Ishikawa (cell line): ENCODE measurements at regions not wholly inside any gene's neighbourhood (a gene's known extent, or its start where the extent isn't known, plus 50 kb on each side); places are given as distances from the start of the nearest gene placed in this dataset.

ENCODE experiments used
- CEBPB ChIP-seq: IDR thresholded peaks from 2 replicates; pipeline ENCODE4 v1.6.1; 2012
- CREB1 ChIP-seq: IDR thresholded peaks from 2 replicates; pipeline ENCODE4 v1.6.1; 2012; ENCODE audit warnings: low read depth
- EGR1 ChIP-seq: IDR thresholded peaks from 2 replicates; pipeline ENCODE4 v1.6.1; 2012
- EP300 ChIP-seq: IDR thresholded peaks from 2 replicates; pipeline ENCODE4 v1.6.1; 2012; ENCODE audit warnings: borderline replicate concordance
- FOXM1 ChIP-seq: IDR thresholded peaks from 2 replicates; pipeline ENCODE4 v1.6.1; 2012; ENCODE audit warnings: low read depth, borderline replicate concordance
- MAX ChIP-seq: IDR thresholded peaks from 2 replicates; pipeline ENCODE4 v1.6.1; 2012
- NFIC ChIP-seq: IDR thresholded peaks from 2 replicates; pipeline ENCODE4 v1.6.1; 2012
- RAD21 ChIP-seq: IDR thresholded peaks from 2 replicates; pipeline ENCODE4 v1.6.1; 2012; ENCODE audit warnings: low read depth
- REST ChIP-seq: IDR thresholded peaks from 2 replicates; pipeline ENCODE4 v1.6.1; 2012; ENCODE audit warnings: low read depth, mild to moderate bottlenecking
- TAF1 ChIP-seq: IDR thresholded peaks from 2 replicates; pipeline ENCODE4 v1.6.1; 2012; ENCODE audit warnings: low read depth, mild to moderate bottlenecking
- TCF12 ChIP-seq: IDR thresholded peaks from 2 replicates; pipeline ENCODE4 v1.6.1; 2012; ENCODE audit warnings: low read depth
- TEAD4 ChIP-seq: IDR thresholded peaks from 2 replicates; pipeline ENCODE4 v1.6.1; 2012
- YY1 ChIP-seq: IDR thresholded peaks from 2 replicates; pipeline ENCODE4 v1.6.1; 2012; ENCODE audit warnings: low read depth
- ZBTB7A ChIP-seq: IDR thresholded peaks from 2 replicates; pipeline ENCODE4 v1.6.1; 2012; ENCODE audit warnings: low read depth
- TF ChIP-seq, protein P1 (sequence below): IDR thresholded peaks from 2 replicates; pipeline ENCODE4 v1.6.1; 2012

DNA sequence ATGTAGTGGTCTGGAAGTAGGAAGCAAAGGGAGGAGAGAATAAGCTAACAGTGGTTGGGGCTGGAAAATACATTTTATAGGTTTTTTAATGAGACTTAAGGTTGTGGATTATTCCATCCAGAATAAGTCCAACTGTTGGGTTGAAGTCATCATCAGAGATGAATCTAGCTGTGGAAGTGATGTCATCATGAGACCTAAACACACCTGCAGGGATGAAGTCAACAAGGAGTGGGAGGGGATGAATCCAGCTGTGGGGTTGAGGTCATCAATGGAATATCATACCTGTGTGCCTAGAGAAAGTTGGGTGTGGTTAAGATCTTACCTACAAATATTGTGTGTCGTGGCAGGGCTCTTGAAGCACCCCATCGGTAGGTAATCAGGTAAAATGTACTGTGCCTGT, 730.7 kb downstream of the RFPL4B start:
- no peak for TF ChIP-seq ZBTB7A

GRCh38 chr6:113078791-113079190, 731.7 kb downstream of the RFPL4B start:
- TF ChIP-seq CEBPB (no peak), CREB1 (no peak), FOXM1 (no peak), NFIC (no peak), TCF12 (no peak), MAX (no peak), ZBTB7A (no peak), REST (no peak), YY1 (no peak), RAD21 (no peak), EGR1 (no peak), TEAD4 (no peak), EP300 (no peak), TAF1 (no peak)
- TF ChIP-seq, protein P1, sequence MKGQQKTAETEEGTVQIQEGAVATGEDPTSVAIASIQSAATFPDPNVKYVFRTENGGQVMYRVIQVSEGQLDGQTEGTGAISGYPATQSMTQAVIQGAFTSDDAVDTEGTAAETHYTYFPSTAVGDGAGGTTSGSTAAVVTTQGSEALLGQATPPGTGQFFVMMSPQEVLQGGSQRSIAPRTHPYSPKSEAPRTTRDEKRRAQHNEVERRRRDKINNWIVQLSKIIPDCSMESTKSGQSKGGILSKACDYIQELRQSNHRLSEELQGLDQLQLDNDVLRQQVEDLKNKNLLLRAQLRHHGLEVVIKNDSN = no peak

DNA sequence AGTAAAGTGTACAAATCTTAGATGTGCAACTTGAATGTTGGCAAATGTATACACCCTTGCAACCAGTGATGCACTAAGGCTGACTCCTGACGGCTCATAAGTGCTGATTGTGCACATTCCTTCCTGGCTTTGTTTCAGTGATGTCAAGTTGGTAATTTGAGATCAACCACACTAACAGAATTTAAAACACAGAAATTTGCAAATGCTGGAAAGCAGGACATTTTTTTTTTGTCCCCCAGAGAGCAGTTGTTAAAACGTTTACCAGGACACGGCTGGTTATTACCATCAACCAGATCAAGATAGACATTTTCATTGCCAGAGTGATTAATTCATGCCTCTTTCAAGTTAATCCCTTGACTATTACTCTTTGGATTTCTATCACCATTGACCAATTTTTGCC, 735.6 kb downstream of the RFPL4B start:
- TF ChIP-seq TEAD4 = 0 out of 2 replicates have a peak, but pooled peaks have one; percentile 16
- TF ChIP-seq REST = no peak

- TF ChIP-seq YY1 = no peak
- no peak for TF ChIP-seq TCF12
- TF ChIP-seq REST = no peak
- no peak for TF ChIP-seq EP300
- TF ChIP-seq TAF1 = no peak
- no peak for TF ChIP-seq ZBTB7A
- TF ChIP-seq CEBPB = no peak
- no peak for TF ChIP-seq CREB1
- TF ChIP-seq RAD21 = no peak
- no peak for TF ChIP-seq FOXM1
Measured at GRCh38 chr6:113083947-113084346, 736.8 kb downstream of the RFPL4B start.

GRCh38 chr6:113089056-113089455, 741.9 kb downstream of the RFPL4B start:
- TF ChIP-seq ZBTB7A (no peak), EP300 (no peak), EGR1 (no peak), TAF1 (no peak), TEAD4 (no peak)

DNA sequence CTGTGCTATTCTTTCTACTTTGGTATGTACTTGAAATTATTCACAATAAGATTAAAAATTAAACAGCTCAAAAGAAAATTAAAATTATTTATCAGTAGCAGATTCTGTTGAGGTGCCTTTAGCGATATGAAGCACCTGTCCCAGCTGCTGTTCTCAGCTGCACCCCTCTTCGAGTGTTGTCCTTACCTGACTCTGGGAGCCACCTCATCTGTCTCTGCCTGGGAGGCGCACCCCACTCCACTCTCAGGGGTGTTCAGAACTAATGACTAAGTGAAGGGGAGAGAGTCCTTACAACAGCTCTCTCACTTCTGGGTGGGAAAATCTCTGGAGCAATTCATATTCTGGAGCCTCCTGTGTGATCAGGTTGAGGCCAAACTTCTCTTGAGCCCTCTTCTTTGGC, 745.7 kb downstream of the RFPL4B start:
- TF ChIP-seq, protein P1 = no peak
- TF ChIP-seq MAX (no peak), ZBTB7A (no peak)
